ENCODE measurements at regions not wholly inside any gene's neighbourhood (a gene's known extent, or its start where the extent isn't known, plus 50 kb on each side); places are given as distances from the start of the nearest gene placed in this dataset.

DNA sequence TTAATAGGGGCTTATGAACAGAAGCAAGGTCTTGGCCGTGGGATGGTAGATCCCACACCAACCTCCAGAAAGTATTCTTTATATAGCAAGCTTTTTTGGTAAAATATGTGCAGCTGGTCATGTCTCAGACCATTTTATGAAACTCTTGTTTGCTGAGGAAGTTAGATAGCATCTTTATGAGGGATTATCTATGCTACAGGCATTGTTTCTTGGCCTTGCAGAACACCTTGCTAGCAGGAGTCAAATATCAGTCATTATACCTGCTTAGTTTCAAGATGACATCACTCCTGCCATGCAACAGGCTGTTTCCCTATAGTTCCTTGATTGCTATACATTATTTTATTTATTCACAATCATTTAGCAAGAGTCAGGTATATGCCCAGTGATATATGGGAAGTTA, 84.8 kb upstream of the LRFN5 start:
- TF ChIP-seq POLR2AphosphoS5 (IDR thresholded peaks at IDR 0.05; ENCODE audit: low read depth, low read length) = no peak
- TF ChIP-seq, protein P1, sequence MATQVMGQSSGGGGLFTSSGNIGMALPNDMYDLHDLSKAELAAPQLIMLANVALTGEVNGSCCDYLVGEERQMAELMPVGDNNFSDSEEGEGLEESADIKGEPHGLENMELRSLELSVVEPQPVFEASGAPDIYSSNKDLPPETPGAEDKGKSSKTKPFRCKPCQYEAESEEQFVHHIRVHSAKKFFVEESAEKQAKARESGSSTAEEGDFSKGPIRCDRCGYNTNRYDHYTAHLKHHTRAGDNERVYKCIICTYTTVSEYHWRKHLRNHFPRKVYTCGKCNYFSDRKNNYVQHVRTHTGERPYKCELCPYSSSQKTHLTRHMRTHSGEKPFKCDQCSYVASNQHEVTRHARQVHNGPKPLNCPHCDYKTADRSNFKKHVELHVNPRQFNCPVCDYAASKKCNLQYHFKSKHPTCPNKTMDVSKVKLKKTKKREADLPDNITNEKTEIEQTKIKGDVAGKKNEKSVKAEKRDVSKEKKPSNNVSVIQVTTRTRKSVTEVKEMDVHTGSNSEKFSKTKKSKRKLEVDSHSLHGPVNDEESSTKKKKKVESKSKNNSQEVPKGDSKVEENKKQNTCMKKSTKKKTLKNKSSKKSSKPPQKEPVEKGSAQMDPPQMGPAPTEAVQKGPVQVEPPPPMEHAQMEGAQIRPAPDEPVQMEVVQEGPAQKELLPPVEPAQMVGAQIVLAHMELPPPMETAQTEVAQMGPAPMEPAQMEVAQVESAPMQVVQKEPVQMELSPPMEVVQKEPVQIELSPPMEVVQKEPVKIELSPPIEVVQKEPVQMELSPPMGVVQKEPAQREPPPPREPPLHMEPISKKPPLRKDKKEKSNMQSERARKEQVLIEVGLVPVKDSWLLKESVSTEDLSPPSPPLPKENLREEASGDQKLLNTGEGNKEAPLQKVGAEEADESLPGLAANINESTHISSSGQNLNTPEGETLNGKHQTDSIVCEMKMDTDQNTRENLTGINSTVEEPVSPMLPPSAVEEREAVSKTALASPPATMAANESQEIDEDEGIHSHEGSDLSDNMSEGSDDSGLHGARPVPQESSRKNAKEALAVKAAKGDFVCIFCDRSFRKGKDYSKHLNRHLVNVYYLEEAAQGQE (IDR thresholded peaks at IDR 0.05; ENCODE audit: insufficient read depth in 1 of 2, low read depth in 2 of 2, low read length in 2 of 2) = no peak
- TF ChIP-seq SIN3A (IDR thresholded peaks at IDR 0.05; ENCODE audit: borderline replicate concordance, insufficient read depth, low read length) = no peak

All from PFSK-1 (cell line).